AG09319 (cell line): ENCODE measurements at regions not wholly inside any gene's neighbourhood (a gene's known extent, or its start where the extent isn't known, plus 50 kb on each side); places are given as distances from the start of the nearest gene placed in this dataset.

ENCODE experiments used
- DNase-seq: peaks from one replicate; pipeline ENCODE4 v3.0.0-alpha.2; 2010; ENCODE audit warnings: low read depth; ENCODE audit errors: extremely low read depth
- TF ChIP-seq, protein P1 (sequence below): IDR thresholded peaks from 2 replicates; pipeline ENCODE4 v1.5.1; 2011; ENCODE audit warnings: low read depth, mild to moderate bottlenecking, inconsistent platforms, low read length, moderate library complexity

DNA sequence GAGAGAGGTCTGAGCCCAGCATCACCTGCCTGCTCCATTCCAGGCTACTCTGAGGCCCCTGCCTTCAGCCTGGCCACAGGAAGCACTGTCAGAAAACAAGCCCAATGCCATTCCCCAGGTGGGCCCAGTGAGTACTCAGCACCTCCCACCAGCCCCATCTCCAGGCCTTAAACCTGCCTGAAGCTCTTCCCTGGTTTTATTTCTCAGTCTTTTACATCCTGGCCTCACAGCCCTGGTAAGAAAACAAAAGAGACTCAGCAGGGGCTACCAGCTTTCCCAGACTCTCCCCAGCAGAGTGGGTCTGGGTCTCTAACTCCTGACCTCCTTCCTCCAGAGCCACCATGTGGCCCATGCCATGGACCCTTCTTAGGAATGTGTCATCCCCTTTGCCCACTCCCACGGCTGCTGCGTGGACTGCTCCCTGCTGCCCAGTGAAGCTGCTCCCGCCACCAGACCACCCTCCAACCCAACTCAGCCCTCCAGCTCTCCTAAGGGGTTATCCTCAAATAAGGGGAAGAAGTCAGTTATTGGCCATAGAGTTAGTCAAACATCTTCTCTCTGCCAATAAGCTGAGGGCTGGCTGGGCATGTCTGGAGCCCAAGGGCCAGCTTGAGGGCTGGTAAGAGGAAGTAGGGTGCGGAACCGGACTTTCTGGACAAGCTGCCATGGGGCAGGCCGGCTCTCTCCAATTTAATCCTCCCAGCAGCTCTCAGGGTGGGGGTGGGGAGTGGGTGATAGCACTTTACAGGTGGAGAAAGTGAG, 116.7 kb upstream of the LINGO1 start:
- TF ChIP-seq, protein P1, sequence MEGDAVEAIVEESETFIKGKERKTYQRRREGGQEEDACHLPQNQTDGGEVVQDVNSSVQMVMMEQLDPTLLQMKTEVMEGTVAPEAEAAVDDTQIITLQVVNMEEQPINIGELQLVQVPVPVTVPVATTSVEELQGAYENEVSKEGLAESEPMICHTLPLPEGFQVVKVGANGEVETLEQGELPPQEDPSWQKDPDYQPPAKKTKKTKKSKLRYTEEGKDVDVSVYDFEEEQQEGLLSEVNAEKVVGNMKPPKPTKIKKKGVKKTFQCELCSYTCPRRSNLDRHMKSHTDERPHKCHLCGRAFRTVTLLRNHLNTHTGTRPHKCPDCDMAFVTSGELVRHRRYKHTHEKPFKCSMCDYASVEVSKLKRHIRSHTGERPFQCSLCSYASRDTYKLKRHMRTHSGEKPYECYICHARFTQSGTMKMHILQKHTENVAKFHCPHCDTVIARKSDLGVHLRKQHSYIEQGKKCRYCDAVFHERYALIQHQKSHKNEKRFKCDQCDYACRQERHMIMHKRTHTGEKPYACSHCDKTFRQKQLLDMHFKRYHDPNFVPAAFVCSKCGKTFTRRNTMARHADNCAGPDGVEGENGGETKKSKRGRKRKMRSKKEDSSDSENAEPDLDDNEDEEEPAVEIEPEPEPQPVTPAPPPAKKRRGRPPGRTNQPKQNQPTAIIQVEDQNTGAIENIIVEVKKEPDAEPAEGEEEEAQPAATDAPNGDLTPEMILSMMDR: no peak
- DNase-seq: no peak

DNA sequence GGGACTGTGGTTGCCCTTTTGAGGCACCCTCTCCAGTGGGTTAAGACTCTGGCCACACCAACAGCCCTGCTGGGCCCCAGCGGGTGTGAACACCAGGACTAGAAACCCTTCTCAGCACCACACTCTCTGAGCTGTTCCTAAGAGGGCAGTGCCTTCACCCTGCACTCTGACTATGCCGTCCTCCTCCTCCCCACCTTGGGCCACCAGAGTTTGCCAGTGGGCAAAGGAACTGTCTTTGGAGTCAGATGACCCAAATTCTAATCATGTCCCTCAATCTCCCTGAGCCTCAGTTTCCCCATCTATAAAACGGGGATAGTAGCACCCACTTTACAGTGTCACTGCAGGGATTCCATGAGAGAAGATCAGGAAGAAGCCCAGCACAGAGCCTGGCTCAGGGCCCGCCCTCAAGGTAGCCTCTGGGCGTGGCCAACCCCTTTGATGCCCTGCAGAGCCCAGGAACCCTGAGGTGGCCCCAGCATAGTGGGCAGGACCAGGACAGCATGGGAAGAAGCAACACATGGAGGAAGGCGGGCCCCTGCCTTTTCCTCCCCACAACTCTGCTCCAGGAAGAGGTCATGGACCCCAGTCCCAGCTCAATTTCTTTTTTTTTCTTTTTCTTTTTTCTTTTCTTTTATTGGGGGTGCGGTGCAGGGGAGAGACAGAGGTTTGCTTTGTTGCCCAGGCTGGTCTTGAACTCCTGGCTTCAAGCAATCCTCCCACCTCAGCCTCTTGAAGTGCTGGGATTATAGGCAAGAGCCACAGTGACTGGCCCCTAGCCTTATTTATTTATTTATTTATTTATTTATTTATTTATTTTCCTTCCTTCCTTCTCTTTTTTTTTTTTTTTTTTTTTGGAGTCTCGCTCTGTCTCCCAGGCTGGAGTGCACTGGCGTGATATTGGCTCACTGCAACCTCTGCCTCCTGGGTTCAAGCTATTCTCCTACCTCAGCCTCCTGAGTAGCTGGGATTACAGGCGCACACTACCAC, 115.7 kb upstream of the LINGO1 start:
- TF ChIP-seq, protein P1: no peak
- no peak for DNase-seq

DNA sequence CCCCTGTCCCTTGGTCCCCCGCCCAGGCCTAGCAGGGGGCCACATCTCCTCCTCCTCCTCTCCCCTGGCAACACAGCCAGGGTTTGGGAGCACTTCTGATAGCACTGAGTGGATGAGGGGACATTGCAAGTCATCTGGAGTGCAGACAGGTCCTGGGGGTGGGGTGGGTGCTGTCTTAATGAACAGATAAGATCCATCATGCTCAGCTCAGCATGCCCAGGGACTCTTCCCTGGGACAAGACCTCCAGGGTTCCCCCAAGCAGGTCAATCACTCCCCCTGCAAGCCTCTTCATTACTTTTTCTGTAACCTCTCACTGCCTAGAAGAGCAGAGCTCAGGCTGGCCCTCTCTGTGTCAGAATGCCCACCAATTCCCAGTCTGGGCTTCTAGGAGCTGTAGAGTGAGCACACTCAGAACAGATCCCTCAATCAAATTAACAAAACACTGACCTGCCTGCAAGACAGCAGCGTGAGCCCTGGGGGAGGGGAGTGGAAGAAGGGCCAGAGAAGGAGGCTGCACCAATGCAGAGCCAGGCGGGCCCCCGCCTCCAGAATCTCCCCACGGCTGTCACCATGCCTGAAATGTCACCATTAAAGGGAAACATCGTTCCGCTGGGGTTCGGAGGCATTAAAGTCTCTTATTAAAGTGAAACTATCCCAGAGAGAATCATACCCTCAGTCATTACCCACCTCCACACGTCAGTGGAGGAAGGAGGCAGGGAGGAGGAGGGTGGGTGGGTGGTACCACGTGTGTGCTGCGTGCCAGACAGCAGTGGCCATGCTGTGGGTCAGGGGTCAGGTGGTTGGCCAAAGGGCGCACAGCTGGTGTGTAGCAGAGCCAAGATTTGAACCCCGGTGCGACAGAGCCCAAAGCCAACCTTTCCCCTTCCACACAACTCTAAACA, 114.7 kb upstream of the LINGO1 start:
- no peak for DNase-seq
- TF ChIP-seq, protein P1: no peak

DNA sequence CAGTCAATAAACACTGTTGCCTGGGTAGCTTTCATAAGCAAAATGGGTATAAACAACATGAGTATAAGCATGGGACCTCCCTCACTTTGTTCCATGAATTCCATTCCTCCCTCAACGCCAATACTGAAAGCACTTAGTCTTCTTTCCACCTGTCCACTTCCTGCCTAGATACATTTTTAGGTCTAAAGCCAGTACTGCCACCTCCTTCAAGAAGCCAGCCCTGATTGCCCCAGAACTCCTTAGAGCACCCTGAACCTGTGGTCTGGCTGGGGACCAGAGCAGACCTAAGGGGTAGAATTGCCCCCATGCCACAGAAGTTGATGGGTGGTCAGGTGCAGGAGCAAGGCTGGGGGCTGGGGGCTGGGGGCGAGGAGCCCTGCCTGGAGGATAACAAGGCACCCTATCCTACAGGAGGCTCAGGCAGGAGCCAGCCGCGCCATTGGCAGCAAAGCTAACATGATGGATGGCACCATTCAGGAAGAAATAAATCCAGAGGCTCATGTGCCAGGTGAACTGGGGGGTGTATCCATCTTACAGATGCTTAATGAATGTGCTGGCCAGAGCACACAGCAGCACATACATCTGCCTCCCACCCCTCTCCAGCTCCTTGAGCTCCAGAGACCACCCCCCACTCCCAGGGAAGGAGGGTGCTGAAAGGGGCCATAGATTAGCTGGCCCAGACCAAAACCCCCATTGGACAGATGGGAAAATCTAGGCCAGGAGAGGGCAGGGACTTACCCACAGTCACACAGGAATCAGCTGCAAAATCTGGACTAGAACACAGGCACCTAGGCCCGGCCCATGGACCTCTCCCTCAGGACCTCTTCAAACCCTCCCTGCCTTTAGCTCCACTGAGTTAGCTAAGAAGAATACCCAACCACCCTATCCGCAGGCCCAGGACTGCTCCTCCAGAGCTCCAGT, 113.8 kb upstream of the LINGO1 start:
- DNase-seq: no peak
- TF ChIP-seq, protein P1: no peak

DNA sequence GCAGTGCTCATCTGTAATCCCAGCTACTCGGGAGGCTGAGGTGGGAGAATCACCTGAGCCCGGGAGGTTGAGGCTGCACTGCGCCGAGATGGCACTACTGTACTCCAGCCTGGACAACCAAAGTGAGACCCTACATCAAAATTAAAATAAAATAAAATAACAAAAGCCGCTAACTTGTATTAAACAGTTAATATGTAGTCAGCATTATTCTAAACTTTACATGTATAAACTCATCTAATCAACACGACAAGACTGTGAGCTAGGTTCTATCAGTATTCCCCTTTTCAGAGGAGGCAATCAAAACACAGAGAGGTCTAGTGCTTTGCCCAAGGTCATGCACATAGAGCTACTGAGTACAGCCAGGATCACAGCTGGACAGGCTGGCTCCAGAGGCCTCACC, 111.7 kb upstream of the LINGO1 start:
- no peak for DNase-seq
- TF ChIP-seq, protein P1: no peak

DNA sequence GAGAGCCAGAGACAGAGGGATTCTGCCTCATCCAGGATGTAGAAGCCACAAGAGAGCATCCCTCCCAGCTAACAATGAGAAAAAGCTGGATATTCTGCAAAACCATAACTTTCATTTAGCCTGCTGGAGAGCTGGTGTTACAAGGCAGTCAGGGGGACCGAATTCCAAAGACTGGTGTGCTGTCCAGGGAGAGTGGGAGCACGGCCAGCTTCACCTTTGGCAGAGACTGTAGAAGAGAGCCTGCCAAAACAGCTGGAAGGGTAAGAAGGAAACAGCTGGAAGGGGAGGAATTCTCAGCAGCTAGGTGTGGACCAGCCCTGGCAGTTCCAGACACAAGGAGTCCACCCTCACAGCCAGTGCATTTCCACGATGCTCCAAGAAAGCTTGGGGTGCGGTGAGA, 109.9 kb upstream of the LINGO1 start:
- TF ChIP-seq, protein P1: no peak
- no peak for DNase-seq
